PC-3 (cell line): ENCODE measurements at regions not wholly inside any gene's neighbourhood (a gene's known extent, or its start where the extent isn't known, plus 50 kb on each side); places are given as distances from the start of the nearest gene placed in this dataset.

Experiments used
- EZH2 ChIP-seq: fragments of 300-600 bp; sonication (generic); IDR thresholded peaks from one replicate; pipeline ENCODE4 v1.6.1; 2017; ENCODE audit warnings: antibody characterized with exemption, mild to moderate bottlenecking, low read length; ENCODE audit not compliant: unreplicated experiment
- TF ChIP-seq, protein P1 (sequence below): fragments of 300-600 bp; sonication (generic); conservative IDR thresholded peaks from 2 replicates; pipeline ENCODE4 v1.5.1; 2017; ENCODE audit warnings: antibody characterized with exemption, low read depth, mild to moderate bottlenecking, low read length

DNA sequence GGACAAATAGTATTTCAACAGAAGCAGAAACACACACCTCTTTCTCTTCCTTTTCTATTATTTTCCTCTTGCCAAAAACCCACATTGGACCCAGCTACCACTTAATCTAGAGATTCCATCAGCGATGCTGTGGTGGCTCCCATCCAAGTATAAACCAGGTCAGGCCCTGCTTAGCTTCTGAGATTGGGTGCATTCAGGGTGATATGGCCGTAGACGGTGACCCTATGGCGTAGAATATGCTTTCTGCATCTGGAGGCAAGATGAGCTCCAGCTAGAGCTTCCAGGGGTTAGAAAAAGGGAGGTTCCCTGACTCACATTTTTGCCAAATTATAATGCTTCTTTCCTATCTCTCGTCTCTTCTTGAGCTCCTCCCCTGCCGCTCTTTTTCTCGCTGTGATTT lies 66.5 kb downstream of the TNP1 start:
- TF ChIP-seq, protein P1, sequence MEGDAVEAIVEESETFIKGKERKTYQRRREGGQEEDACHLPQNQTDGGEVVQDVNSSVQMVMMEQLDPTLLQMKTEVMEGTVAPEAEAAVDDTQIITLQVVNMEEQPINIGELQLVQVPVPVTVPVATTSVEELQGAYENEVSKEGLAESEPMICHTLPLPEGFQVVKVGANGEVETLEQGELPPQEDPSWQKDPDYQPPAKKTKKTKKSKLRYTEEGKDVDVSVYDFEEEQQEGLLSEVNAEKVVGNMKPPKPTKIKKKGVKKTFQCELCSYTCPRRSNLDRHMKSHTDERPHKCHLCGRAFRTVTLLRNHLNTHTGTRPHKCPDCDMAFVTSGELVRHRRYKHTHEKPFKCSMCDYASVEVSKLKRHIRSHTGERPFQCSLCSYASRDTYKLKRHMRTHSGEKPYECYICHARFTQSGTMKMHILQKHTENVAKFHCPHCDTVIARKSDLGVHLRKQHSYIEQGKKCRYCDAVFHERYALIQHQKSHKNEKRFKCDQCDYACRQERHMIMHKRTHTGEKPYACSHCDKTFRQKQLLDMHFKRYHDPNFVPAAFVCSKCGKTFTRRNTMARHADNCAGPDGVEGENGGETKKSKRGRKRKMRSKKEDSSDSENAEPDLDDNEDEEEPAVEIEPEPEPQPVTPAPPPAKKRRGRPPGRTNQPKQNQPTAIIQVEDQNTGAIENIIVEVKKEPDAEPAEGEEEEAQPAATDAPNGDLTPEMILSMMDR = no peak
- TF ChIP-seq EZH2 = no peak
